GM18499 (cell line): ENCODE measurements at regions not wholly inside any gene's neighbourhood (a gene's known extent, or its start where the extent isn't known, plus 50 kb on each side); places are given as distances from the start of the nearest gene placed in this dataset.
"Not testable (repeated sequence)": the region's sequence is repeated elsewhere in the genome, so short reads cannot be mapped to it uniquely, and the experiment has no call there.

Source experiments
- ATAC-seq: cut with Tn5 transposase; IDR thresholded peaks from one replicate; pipeline ENCODE4 v1.9.1; 2021; ENCODE audit warnings: moderate number of reproducible peaks; ENCODE audit not compliant: insufficient read depth, unreplicated experiment

GRCh38 chr9:30058463-30058862, 2326.0 kb upstream of the ACO1 start:
- no peak for ATAC-seq

- ATAC-seq: no peak
Observed at GRCh38 chr9:30060976-30061375, 2323.5 kb upstream of the ACO1 start.

GRCh38 chr9:30065888-30066287, 2318.6 kb upstream of the ACO1 start:
- ATAC-seq: no peak

- not testable (repeated sequence) for ATAC-seq
Observed at GRCh38 chr9:30069236-30069635, 2315.2 kb upstream of the ACO1 start.

GRCh38 chr9:30075022-30075421, 2309.4 kb upstream of the ACO1 start:
- no peak for ATAC-seq

GRCh38 chr9:30075451-30076199, 2308.8 kb upstream of the ACO1 start:
- ATAC-seq: peak; percentile 93

GRCh38 chr9:30078195-30078594, 2306.2 kb upstream of the ACO1 start:
- no peak for ATAC-seq

- no peak for ATAC-seq
Observed at GRCh38 chr9:30089428-30089827, 2295.0 kb upstream of the ACO1 start.

- ATAC-seq: no peak
Observed at GRCh38 chr9:30103647-30104394, 2280.6 kb upstream of the ACO1 start.

GRCh38 chr9:30107134-30107533, 2277.3 kb upstream of the ACO1 start:
- not testable (repeated sequence) for ATAC-seq

- no peak for ATAC-seq
Observed at GRCh38 chr9:30116673-30117217, 2267.7 kb upstream of the ACO1 start.

- no peak for ATAC-seq
Observed at GRCh38 chr9:30120666-30121065, 2263.8 kb upstream of the ACO1 start.

- ATAC-seq: no peak
Observed at GRCh38 chr9:30121611-30122010, 2262.8 kb upstream of the ACO1 start.

GRCh38 chr9:30125881-30126280, 2258.6 kb upstream of the ACO1 start:
- no peak for ATAC-seq

GRCh38 chr9:30127371-30127770, 2257.1 kb upstream of the ACO1 start:
- no peak for ATAC-seq

GRCh38 chr9:30140407-30140806, 2244.0 kb upstream of the ACO1 start:
- ATAC-seq: no peak

GRCh38 chr9:30160570-30160969, 2223.9 kb upstream of the ACO1 start:
- ATAC-seq: no peak

GRCh38 chr9:30172206-30172605, 2212.2 kb upstream of the ACO1 start:
- ATAC-seq: no peak

GRCh38 chr9:30178610-30179009, 2205.8 kb upstream of the ACO1 start:
- ATAC-seq: no peak

- ATAC-seq: no peak
Observed at GRCh38 chr9:30193421-30193820, 2191.0 kb upstream of the ACO1 start.

GRCh38 chr9:30196941-30197340, 2187.5 kb upstream of the ACO1 start:
- ATAC-seq: no peak
